Right forelimb (tissue), 1 donor: ENCODE measurements at regions not wholly inside any gene's neighbourhood (a gene's known extent, or its start where the extent isn't known, plus 50 kb on each side); places are given as distances from the start of the nearest gene placed in this dataset.
"Not testable (repeated sequence)": the region's sequence is repeated elsewhere in the genome, so short reads cannot be mapped to it uniquely, and the experiment has no call there.

ENCODE experiments used
- DNase-seq: peaks from one replicate; pipeline ENCODE4 v3.0.0-alpha.2; 2018

DNA sequence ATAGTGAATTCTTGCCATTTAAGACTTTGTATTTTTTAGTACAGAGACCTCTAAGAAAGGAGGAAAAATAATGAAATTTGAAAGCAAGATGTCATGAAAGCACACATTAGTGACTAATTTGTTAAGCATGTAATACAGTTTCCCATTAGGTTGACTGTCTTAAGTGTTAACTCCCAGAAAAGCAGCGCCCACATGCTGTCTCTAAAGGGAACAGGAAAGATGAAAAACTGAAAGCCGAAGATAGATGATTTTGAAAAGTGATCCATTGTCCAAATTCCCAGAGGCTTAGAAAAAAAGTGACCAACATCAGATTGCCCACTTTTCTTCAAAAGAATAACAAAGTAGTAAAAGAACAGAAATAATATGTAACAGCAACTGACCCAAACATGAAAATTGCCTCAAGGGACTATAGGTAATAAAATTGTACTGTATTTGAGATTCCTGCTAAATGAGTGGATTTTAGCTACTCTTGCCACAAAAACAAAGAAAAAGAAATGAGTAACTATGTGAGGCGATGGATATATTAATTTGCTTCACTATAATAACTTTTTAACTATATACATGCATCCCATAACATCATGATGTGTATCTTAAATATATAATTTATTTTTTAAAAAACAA, 83.2 kb upstream of the OGFRL1 start:
- DNase-seq, result no peak

DNA sequence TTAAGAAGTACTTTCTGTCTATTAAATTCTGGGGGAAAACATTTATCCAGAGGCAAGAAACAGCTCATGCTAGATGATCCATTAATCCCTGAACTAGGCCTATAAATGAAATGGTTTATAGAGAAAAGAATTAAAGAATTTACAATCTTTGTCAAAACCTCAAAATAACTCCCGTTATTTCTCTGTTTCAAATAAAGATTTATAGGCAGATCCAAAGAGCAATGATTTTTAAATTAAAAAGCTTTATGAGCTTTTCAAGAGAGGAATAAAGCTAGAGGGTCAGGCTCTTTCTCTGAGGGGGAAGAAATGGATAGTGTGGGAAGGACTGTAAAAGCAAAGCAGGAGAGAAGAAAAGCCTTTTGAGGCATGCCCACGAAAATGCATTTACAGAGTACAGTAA, 82.5 kb upstream of the OGFRL1 start:
- DNase-seq, result no peak

DNA sequence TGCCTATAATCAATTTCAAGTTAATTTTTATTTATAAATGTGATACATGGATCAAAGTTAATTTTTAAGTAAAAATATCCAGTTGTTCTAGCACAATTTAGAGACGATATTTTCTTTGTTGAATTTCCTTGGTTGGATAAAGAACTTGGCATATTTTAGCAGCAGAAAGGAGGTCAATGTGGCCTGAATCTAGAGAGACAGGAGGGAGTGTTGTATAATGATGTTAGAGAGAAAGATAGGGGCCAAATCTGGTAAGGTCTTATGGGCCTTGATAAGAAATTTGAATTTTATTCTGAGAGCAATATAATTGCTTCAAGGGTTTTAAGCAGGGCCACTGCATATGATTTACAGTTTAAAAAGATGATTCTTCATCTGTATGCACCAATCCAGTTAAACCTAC, 79.4 kb upstream of the OGFRL1 start:
- DNase-seq, result no peak

DNA sequence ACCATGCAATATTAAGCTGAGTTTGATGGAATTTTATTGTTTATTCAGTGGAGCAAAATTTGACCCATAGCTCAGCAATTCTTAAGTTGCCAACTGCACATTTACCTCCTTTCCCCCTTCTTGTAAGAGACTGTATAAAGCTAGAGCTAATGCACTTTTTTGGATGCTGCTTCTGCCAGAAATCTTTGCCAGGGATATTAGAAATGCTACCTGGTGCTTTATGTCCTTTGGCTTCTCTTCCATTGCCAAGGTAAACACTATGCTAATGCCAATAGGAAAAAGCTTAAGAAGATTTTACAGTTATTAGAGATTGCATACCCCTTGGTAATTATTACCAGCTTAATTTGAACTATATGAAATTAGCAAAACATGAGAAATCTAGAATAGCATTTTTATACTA, 79.0 kb upstream of the OGFRL1 start:
- no peak for DNase-seq

DNA sequence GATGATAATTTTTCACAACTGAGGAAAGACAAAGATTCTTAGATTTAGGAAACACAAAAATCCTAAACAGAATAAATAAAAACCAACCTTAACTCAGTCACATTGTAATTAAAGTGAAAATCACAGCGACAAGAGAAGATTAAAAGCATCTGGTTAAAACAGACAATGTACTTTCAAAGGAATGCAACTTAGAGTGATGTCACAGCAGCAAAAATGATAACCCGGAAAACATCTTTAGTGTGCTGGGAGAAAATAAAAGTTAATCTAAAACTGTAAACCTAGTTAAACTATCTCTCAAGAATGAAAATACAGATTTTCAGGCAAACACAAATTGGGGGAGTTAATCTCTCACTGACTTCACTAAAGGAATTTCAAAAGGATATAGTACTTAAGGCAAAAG, 76.8 kb upstream of the OGFRL1 start:
- DNase-seq, result no peak

DNA sequence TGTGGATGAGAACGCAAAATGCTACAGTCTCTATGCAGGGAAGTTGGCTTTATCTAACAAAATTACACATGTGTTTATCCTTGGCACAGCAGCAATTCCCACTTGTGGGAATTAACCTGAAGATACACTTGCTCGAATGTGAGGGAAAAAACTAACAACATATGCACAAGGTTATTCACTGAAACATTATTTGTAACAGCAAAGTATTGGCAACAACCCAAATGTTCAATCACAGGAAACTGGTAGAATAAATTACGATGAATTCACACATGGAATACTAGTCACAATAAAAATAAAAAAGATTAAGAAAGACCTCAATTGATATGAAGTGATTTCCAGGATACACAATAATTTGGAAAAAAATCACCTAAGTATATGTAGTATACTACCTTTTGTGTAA, 68.1 kb upstream of the OGFRL1 start:
- no peak for DNase-seq

DNA sequence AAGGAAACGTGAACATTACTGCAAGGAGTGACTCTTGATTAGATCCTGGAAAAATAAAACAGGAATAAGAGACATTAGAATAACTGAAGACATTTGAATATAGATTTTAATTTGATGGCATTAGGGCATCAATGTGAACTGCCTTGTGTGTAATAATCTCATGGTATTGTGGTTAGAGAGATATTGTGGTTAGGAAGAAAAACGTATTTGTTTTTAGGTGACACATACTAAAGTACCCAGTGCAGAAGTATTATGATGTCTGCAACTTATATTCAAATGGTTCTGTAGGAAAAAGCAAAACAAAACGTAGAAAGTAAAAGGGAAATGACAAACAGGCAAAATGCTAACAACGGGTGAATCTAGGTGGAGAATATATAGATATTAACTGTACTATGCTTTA, 65.9 kb upstream of the OGFRL1 start:
- no peak for DNase-seq

DNA sequence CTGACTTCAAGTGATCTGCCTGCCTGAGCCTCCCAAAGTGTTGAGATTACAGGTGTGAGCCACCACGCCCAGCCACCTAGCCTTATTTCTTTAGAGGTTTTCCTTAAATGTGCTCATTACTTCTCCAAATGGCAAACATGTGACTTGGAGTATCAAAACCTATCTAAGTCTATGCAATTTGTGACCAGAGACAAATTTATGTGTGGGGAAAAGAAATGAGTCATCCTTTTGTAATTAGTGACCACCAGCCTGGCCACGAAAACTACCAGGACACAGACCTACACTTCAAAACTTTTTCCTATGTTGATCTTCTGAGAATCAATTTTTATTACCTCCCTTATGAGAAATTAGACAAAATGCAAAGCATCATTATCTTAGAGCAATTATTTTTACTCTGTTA, 64.6 kb upstream of the OGFRL1 start:
- DNase-seq, result no peak

DNA sequence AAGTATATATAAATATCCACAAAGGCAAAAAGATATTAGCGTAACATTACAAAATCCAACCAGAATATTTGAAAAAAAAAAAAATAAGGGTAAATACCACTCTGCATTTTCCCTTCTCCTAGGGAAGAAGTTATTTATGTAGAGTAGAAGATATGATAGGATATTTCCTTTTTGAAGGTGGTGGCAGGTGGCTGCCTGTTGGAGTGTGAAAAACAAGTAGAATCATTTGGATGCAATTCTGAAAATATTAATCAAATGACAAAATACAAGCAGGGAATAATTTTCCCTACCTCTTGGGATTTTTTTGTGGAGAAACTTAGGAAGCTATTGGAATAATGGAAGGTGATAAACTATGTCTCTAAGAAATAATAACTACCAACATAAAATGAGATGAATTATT, 62.5 kb upstream of the OGFRL1 start:
- DNase-seq, result no peak

DNA sequence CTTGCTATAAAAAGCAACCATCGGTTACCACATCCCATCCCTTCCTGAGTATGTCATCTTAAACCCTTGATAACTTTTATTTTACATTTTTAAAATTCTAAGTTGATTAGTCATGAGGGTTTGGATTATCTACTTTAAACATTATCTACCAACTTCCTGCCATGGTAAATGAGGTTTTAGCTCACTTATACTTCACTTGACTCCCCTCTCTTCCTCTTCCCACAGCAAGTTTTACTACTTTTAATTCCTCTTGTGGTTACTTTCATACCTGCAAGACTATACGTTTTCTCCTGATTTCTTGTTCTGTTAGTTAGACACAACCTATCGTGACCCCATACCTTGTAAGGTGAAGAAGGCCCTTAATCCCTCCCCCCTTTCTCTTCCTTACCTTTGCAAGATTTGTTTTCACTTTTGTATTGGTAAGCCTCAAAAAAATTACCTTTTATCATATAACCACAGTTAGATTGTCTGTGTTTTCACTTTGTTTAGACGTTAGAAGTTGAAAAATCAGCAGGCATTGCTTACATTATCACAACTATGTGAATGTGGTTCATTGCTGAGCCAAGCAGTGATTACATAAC, 60.1 kb upstream of the OGFRL1 start:
- no peak for DNase-seq

DNA sequence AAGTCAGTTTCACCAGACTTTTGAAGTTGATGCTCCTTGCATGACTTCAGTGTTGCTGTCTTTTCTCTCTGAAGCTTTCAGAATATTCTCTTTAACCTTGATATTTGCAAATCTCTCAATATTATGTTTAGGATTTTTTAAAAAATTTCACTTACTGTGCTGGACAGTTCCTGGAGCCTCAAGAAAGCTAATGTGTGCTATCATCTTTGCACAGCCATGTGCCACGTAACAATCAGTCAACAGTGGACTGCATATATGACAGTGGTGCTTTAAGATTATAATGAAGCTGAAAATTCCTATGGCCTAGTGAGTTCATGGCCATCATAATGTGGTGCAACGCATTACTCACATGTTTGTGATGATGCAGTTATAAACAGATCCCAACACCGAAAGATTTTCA, 59.1 kb upstream of the OGFRL1 start:
- no peak for DNase-seq

DNA sequence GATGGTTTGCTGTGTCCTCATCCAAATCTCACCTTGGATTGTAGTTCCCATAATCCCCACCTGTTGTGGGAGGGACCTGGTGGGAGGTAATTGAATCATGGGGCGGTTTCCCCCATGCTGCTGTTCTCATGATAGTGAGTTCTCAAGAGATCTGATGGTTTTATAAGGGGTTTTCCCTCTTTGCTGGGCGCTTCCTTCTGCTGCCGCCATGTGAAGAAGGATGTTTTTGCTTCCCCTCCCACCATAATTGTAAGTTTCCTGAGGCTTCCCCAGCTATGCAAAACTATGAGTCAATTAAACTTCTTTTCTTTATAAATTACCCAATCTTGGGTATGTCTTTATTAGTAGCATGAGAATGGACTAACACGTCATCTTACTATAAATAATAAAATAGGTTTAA, 55.7 kb upstream of the OGFRL1 start:
- not testable (repeated sequence) for DNase-seq

DNA sequence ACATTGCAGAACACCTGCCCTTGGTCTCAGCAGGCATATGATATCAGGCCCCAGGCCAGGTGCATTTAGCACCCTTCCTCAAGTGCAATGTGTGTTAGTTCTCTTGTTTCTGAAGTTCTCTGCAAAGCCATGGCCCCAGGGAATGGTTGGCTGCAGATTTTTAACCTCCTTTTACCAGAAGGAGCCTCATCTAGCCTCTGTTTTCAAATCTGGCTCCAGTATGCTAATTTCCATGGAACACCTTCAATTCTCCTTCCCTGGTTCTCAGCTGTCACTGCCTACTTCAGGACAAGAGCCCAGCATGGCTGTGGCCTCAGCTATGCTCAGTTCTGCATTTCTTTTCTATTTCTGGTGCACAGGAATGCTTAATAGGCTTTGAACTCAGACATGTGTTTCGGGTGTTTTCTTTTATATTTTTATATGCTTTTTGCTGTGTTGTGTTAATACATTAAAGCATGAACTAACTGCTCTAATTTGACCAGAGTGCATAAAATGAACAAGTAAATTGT, 51.6 kb upstream of the OGFRL1 start:
- DNase-seq, result no peak

DNA sequence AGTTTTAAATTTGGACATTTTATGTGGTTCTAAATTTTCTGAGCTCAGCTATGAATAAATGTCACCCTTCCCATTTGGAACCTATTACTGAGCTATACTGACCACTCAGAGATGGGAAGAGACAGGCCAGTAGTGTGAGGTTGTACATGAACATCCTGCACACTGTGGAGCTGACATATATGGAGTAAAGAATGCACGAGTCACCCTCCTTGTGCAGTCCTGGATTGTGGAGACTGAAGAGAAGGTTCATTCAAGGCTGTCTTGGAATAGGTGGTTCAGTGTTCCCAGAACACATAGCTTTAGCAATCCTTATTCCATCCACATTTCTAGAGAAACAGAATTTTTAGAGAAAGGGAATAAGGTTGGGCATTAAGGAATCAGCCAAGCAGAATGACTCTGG, 50.3 kb upstream of the OGFRL1 start:
- DNase-seq, result no peak
